A673 (cell line): ENCODE measurements at regions not wholly inside any gene's neighbourhood (a gene's known extent, or its start where the extent isn't known, plus 50 kb on each side); places are given as distances from the start of the nearest gene placed in this dataset.
A peak's percentile ranks its signal among the peaks of the same experiment; 100 is the strongest.

Experiments used
- BruUV-seq: library from RNA; stranded (reverse); fragments of 400-500 nt; replicated peaks from 2 replicates; lab custom pipeline; 2021; lab: Mats Ljungman, UMichigan
- CTCF ChIA-PET: fragments of 300-600 bp; sonication (Branson Sonifier 250); formaldehyde crosslinking; loops from one replicate; lab custom pipeline; 2022; ENCODE audit warnings: antibody characterized with exemption; lab: Charles Lee
- POLR2A ChIA-PET: fragments of 300-600 bp; sonication (Branson Sonifier 250); formaldehyde crosslinking; loops from one replicate; lab custom pipeline; 2022; ENCODE audit warnings: antibody characterized with exemption; ENCODE audit not compliant: low non-redundant PET; lab: Charles Lee
- DNase-seq: peaks from one replicate; pipeline ENCODE4 v3.0.0-alpha.2; 2015; ENCODE audit warnings: low spot score
- H3K27ac ChIP-seq: fragments of 200-600 bp; sonication (generic); 2 replicates; pipeline ENCODE4 v1.5.1; 2016; ENCODE audit warnings: mixed run types, low read depth, mild to moderate bottlenecking, mixed read lengths, antibody characterized with exemption, low read length; ENCODE audit not compliant: poor library complexity, severe bottlenecking
- H3K27me3 ChIP-seq: fragments of 200-600 bp; sonication (generic); replicated peaks from 2 replicates; pipeline ENCODE4 v1.6.1; 2017; ENCODE audit warnings: mixed run types, low read depth, mild to moderate bottlenecking, mixed read lengths, antibody characterized with exemption, low read length; ENCODE audit not compliant: insufficient read depth, poor library complexity
- H3K36me3 ChIP-seq: fragments of 200-600 bp; sonication (generic); 2 replicates; pipeline ENCODE4 v1.6.1; 2016; ENCODE audit warnings: mixed run types, mild to moderate bottlenecking, mixed read lengths, antibody characterized with exemption, low read length; ENCODE audit not compliant: insufficient read depth, poor library complexity, severe bottlenecking
- H3K4me1 ChIP-seq: fragments of 200-600 bp; sonication (generic); 2 replicates; pipeline ENCODE4 v1.6.1; 2017; ENCODE audit warnings: mixed run types, mild to moderate bottlenecking, mixed read lengths, antibody characterized with exemption, low read length; ENCODE audit not compliant: insufficient read depth, poor library complexity, severe bottlenecking
- H3K4me3 ChIP-seq: fragments of 200-600 bp; sonication (generic); 2 replicates; pipeline ENCODE4 v1.5.1; 2016; ENCODE audit warnings: low read depth, mixed run types, mild to moderate bottlenecking, mixed read lengths, low read length; ENCODE audit not compliant: poor library complexity, severe bottlenecking
- H3K9me3 ChIP-seq: fragments of 200-600 bp; sonication (generic); 2 replicates; pipeline ENCODE4 v1.6.1; 2016; ENCODE audit warnings: mixed run types, low read depth, mild to moderate bottlenecking, mixed read lengths, antibody characterized with exemption, low read length; ENCODE audit not compliant: poor library complexity, severe bottlenecking
- CTCF ChIP-seq: fragments of 300-800, 200-600 bp; sonication (generic); conservative IDR thresholded peaks from 2 replicates; pipeline ENCODE4 v1.5.1; 2017; ENCODE audit warnings: low read depth, mild to moderate bottlenecking, antibody characterized with exemption, low read length, moderate library complexity, mixed read lengths
- EZH2 ChIP-seq: fragments of 200-600 bp; sonication (generic); IDR thresholded peaks from 2 replicates; pipeline ENCODE4 v1.6.1; 2017; ENCODE audit warnings: borderline replicate concordance, low read depth, mild to moderate bottlenecking, mixed read lengths, antibody characterized with exemption, low read length; ENCODE audit not compliant: poor library complexity, severe bottlenecking
- intact Hi-C: fragments of 100-400 bp; cut with micrococcal nuclease; formaldehyde crosslinking; loops from one replicate; pipeline ENCODE4 v1.10.0; 2022; ENCODE audit not compliant: unreplicated experiment

DNA sequence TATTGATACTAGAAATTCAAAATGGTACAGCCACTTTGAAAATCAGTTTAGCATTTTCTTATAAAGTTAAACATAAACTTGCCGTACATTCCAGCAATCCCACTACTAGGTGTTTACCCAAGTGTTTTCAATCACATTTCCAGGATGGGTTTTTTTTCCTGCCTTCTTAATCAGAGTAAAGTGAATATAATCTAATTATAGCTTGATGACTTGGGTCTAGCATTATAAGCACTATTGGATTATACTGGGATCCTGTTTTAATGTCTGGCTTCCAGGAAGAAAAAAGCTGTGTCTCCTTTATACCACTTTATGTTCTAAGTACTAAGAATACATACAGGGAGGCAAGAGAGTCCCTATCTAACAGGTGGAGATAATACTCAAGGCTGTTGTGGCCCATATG is 103.3 kb upstream of the KLHL13 start:
- intact Hi-C loops, result loop anchor here (2.0 to 10.0 kb wide), 2 partner anchors 71 to 105 kb away; partner anchors contain the start of gene KLHL13

GRCh38 chrX:118220509-118220908 is 103.9 kb upstream of the KLHL13 start:
- Histone ChIP-seq H3K27ac (peak overlapping the region; percentile 63), H3K4me3 (no peak overlapping the region), H3K36me3 (no peaks in the 10 kb centered on the region), H3K9me3 (no peaks in the 10 kb centered on the region), H3K27me3 (no peaks in the 10 kb centered on the region), H3K4me1 (peaks cover 18% of the 10 kb centered on the region)
- no peak for DNase-seq
- TF ChIP-seq CTCF (no peak), EZH2 (no peak)
- TSS peak; percentile 28 for BruUV-seq
- POLR2A ChIA-PET, result no interaction called here
- intact Hi-C loops, result loop anchor here (2.0 to 10.0 kb wide), 2 partner anchors 72 to 106 kb away; partner anchors contain the start of gene KLHL13
- CTCF ChIA-PET, result no interaction called here

More for the DNA sequence above, 103.3 kb upstream of the KLHL13 start:
- Histone ChIP-seq H3K27me3 (no peaks in the 10 kb centered on the region), H3K36me3 (no peaks in the 10 kb centered on the region), H3K4me1 (peaks cover 18% of the 10 kb centered on the region), H3K4me3 (no peak overlapping the region), H3K27ac (no peak overlapping the region), H3K9me3 (no peaks in the 10 kb centered on the region)
- ChIA-PET CTCF (no interaction called here), POLR2A (no interaction called here)
- no peak for DNase-seq
- no TSS peak for BruUV-seq
- TF ChIP-seq CTCF (no peak), EZH2 (no peak)

- ChIA-PET POLR2A (no interaction called here), CTCF (interaction anchor here (1.0 kb wide), 1 partner anchor 225 kb away, joined by 3 read pairs; no protein-coding TSS in a partner anchor)
- peak; percentile 83 for DNase-seq
- no peaks in the 10 kb centered on the region for H3K36me3 ChIP-seq
- TF ChIP-seq CTCF (no peak), EZH2 (no peak)
- intact Hi-C loops, result loop anchor here (2.0 to 10.0 kb wide), 2 partner anchors 72 to 106 kb away; partner anchors contain the start of gene KLHL13
- H3K9me3 ChIP-seq, result no peaks in the 10 kb centered on the region
- H3K27ac ChIP-seq, result peak overlapping the region; percentile 63
- peaks cover 18% of the 10 kb centered on the region for H3K4me1 ChIP-seq
- no TSS peak for BruUV-seq
- no peaks in the 10 kb centered on the region for H3K27me3 ChIP-seq
- H3K4me3 ChIP-seq, result no peak overlapping the region
Measured at GRCh38 chrX:118221270-118221669, 104.7 kb upstream of the KLHL13 start.
